Transverse colon (tissue), 4 donors: ENCODE measurements at regions not wholly inside any gene's neighbourhood (a gene's known extent, or its start where the extent isn't known, plus 50 kb on each side); places are given as distances from the start of the nearest gene placed in this dataset.

Experiments
- DNase-seq: peaks from one replicate; pipeline ENCODE4 v3.0.0-alpha.2; 2019
- H3K27ac ChIP-seq, 4 donors: fragments of 200-600 bp; sonication (generic); 2 replicates each; pipeline ENCODE4 v1.5.1; 2016 to 2018; ENCODE audit warnings: inconsistent platforms in 4 of 4
- H3K27me3 ChIP-seq: fragments of 200-600 bp; sonication (generic); 2 replicates; pipeline ENCODE4 v1.5.1; 2017; ENCODE audit warnings: inconsistent platforms
- H3K36me3 ChIP-seq, 4 donors: fragments of 200-600 bp; sonication (generic); 2 replicates each; pipeline ENCODE4 v1.5.1; 2017 to 2019; ENCODE audit warnings: inconsistent platforms in 4 of 4
- H3K4me1 ChIP-seq, 4 donors: fragments of 200-600 bp; sonication (generic); 2 replicates each; pipeline ENCODE4 v1.5.1; 2017 to 2020; ENCODE audit warnings: inconsistent platforms in 4 of 4
- H3K4me3 ChIP-seq, 4 donors: fragments of 200-600 bp; sonication (generic); 1 replicate in 1 of 4; 2 replicates in 3 of 4; pipeline versions ENCODE4 v1.5.1 to v1.6.1; 2017 to 2019; ENCODE audit warnings: inconsistent platforms in 4 of 4
- H3K9me3 ChIP-seq, 2 donors: fragments of 200-600 bp; sonication (generic); 2 replicates each; pipeline ENCODE4 v1.5.1; 2017 to 2019; ENCODE audit warnings: inconsistent platforms in 2 of 2
- CTCF ChIP-seq, 5 experiments: fragments of 200-600 bp in 3 of 5; fragments of 450-650 bp in 2 of 5; sonication (generic) in 3 of 5; IDR thresholded peaks; 1 replicate in 2 of 5; 2 replicates in 3 of 5; pipeline ENCODE4 v1.5.1; 2016 to 2017; ENCODE audit warnings: antibody characterized with exemption in 5 of 5, inconsistent platforms in 3 of 5, mild to moderate bottlenecking in 2 of 5, moderate library complexity in 1 of 5
- EP300 ChIP-seq: sonication (generic); formaldehyde crosslinking; IDR thresholded peaks from one replicate; pipeline ENCODE4 v1.6.1; 2017; ENCODE audit warnings: antibody characterized with exemption, low read depth
- POLR2A ChIP-seq: fragments of 450-650 bp; IDR thresholded peaks from one replicate; pipeline ENCODE4 v1.6.1; 2016; ENCODE audit warnings: antibody characterized with exemption, mild to moderate bottlenecking, moderate library complexity
- POLR2AphosphoS5 ChIP-seq, 3 donors: sonication (generic); formaldehyde crosslinking; IDR thresholded peaks; one replicate each; pipeline ENCODE4 v1.6.1; 2016; ENCODE audit warnings: antibody characterized with exemption in 3 of 3
- WGBS, 2 donors: methylation state at CpG; one replicate each; pipeline ENCODE4 v1.1.5; 2018; ENCODE audit warnings: low coverage in 1 of 2; 5-methylcytosine and 5-hydroxymethylcytosine counted together
- in situ Hi-C, 4 donors: fragments of 200-750 bp; cut with MboI; loops; one replicate each; pipeline versions ENCODE4 v1.15.0 to v1.15.1; 2017; ENCODE audit warnings: low sequenced_read_pairs in 3 of 4, low pct_ligation_motif_present in 1 of 4, low pct_unique_long_range_greater_than_20kb in 1 of 4
- intact Hi-C: fragments of 100-400 bp; cut with DNase I; formaldehyde crosslinking; loops from one replicate; pipeline ENCODE4 v1.15.1; 2023; ENCODE audit warnings: low total_unique reads

GRCh38 chr4:126113058-126113457, 798.3 kb downstream of the FAT4 start:
- no peak for TF ChIP-seq CTCF (IDR thresholded peaks at IDR 0.05)
- TF ChIP-seq EP300 = no peak
- TF ChIP-seq POLR2A = no peak
- no peak for TF ChIP-seq POLR2AphosphoS5 (IDR thresholded peaks at IDR 0.05)
- in situ Hi-C loops (no loop called here), intact Hi-C loops (no loop called here)
- Histone ChIP-seq H3K36me3 (no peaks in the 10 kb centered on the region), H3K4me1 (no peaks in the 10 kb centered on the region), H3K27me3 (no peaks in the 10 kb centered on the region), H3K4me3 (no peak overlapping the region), H3K9me3 (peaks cover 10 to 16% of the 10 kb centered on the region in 2 donors), H3K27ac (no peak overlapping the region)
- DNase-seq = no peak
- WGBS, 2 donors = 90 to 92% methylated on average over 1 of the region's 1 CpG

GRCh38 chr4:126123611-126124325, 809.0 kb downstream of the FAT4 start:
- intact Hi-C loops = no loop called here
- DNase-seq = no peak
- Histone ChIP-seq H3K4me3 (no peak overlapping the region), H3K36me3 (no peaks in the 10 kb centered on the region), H3K4me1 (no peaks in the 10 kb centered on the region), H3K27ac (no peak overlapping the region), H3K27me3 (no peaks in the 10 kb centered on the region), H3K9me3 (peaks cover 0 to under 1% of the 10 kb centered on the region in 2 donors)
- in situ Hi-C loops = no loop called here
- TF ChIP-seq CTCF (IDR thresholded peaks at IDR 0.05) (no peak), POLR2A (no peak), POLR2AphosphoS5 (IDR thresholded peaks at IDR 0.05) (no peak), EP300 (no peak)
- 45% methylated on average over 1 of the region's 1 CpG for WGBS, 2 donors

- in situ Hi-C loops = no loop called here
- 22 to 36% methylated on average over 1 of the region's 1 CpG for WGBS, 2 donors
Measured at GRCh38 chr4:126124818-126125217, 810.1 kb downstream of the FAT4 start.

GRCh38 chr4:126130215-126130614, 815.5 kb downstream of the FAT4 start:
- H3K27ac ChIP-seq = no peak overlapping the region
- DNase-seq = no peak
- in situ Hi-C loops (no loop called here), intact Hi-C loops (no loop called here)
- no peak for TF ChIP-seq POLR2A
- TF ChIP-seq CTCF (IDR thresholded peaks at IDR 0.05) = no peak
- TF ChIP-seq EP300 = no peak
- no peak for TF ChIP-seq POLR2AphosphoS5 (IDR thresholded peaks at IDR 0.05)
- H3K4me1 ChIP-seq = no peaks in the 10 kb centered on the region
- no peaks in the 10 kb centered on the region for H3K9me3 ChIP-seq
- H3K36me3 ChIP-seq = no peaks in the 10 kb centered on the region
- no peak overlapping the region for H3K4me3 ChIP-seq
- no peaks in the 10 kb centered on the region for H3K27me3 ChIP-seq

More at GRCh38 chr4:126124818-126125217, 810.1 kb downstream of the FAT4 start:
- TF ChIP-seq EP300 (no peak), POLR2AphosphoS5 (IDR thresholded peaks at IDR 0.05) (no peak), POLR2A (no peak), CTCF (IDR thresholded peaks at IDR 0.05) (no peak)
- Histone ChIP-seq H3K36me3 (no peaks in the 10 kb centered on the region), H3K27me3 (no peaks in the 10 kb centered on the region), H3K27ac (no peak overlapping the region), H3K4me1 (no peaks in the 10 kb centered on the region), H3K9me3 (no peaks in the 10 kb centered on the region), H3K4me3 (no peak overlapping the region)
- DNase-seq = no peak
- intact Hi-C loops = no loop called here
